ENCODE measurements at regions not wholly inside any gene's neighbourhood (a gene's known extent, or its start where the extent isn't known, plus 50 kb on each side); places are given as distances from the start of the nearest gene placed in this dataset.
"Not testable (repeated sequence)": the region's sequence is repeated elsewhere in the genome, so short reads cannot be mapped to it uniquely, and the experiment has no call there.

GRCh38 chr3:177382944-177383343, 185.7 kb upstream of the TBL1XR1 start:
- DNase-seq (ENCODE audit: low read depth in 2 of 2, low spot score in 1 of 2), result no peak

- DNase-seq (ENCODE audit: low read depth in 2 of 2, low spot score in 1 of 2), result no peak
Measured at GRCh38 chr3:177385186-177385585, 187.9 kb upstream of the TBL1XR1 start.

- DNase-seq (ENCODE audit: low read depth in 2 of 2, low spot score in 1 of 2), result no peak
Measured at GRCh38 chr3:177385831-177386301, 188.6 kb upstream of the TBL1XR1 start.

GRCh38 chr3:177388209-177388608, 190.9 kb upstream of the TBL1XR1 start:
- DNase-seq (ENCODE audit: low read depth in 2 of 2, low spot score in 1 of 2), result no peak

- not testable (repeated sequence) for DNase-seq (ENCODE audit: low read depth in 2 of 2, low spot score in 1 of 2)
Measured at GRCh38 chr3:177394231-177395024, 197.1 kb upstream of the TBL1XR1 start.

DNA sequence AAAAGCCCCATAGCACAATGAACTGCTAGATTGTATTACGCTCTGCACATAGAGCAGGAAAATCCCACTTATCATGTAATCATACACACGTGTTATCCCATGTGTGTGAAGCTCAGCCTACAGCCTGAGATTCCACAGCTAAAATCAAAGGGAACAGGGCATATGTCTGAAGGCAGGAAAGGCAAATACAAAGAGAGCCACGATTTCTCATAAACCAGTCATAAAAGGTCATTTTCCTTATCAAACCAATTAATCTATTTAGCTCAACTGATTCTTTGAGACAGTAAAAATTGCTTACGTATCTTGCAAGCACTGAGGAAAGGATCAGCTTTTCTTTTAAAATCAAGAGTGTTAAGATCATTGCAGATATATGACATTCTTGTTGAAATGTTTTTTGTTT, 199.5 kb upstream of the TBL1XR1 start:
- DNase-seq (ENCODE audit: low read depth in 2 of 2, low spot score in 1 of 2), result no peak

DNA sequence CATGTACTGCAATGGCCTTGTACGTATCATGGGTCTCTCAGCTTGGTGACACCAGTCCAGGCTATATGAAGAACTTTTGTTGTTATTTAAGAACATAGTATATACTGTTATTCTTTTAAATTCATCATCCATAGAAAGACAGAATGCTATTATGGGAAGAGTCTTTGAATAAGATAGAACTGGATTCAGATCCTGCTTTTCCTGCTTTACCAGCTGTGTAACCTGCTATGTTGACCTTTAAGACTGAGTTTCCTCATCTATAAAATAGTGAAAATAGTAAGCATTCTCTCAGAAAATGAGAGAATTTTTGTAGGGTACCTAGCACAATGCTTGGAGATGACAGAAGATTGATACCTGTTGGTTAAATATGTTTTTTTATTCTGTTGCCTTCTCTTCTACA, 204.1 kb upstream of the TBL1XR1 start:
- DNase-seq (ENCODE audit: low read depth in 2 of 2, low spot score in 1 of 2), result no peak

GRCh38 chr3:177402533-177402932, 205.3 kb upstream of the TBL1XR1 start:
- DNase-seq (ENCODE audit: low read depth in 2 of 2, low spot score in 1 of 2), result no peak

DNA sequence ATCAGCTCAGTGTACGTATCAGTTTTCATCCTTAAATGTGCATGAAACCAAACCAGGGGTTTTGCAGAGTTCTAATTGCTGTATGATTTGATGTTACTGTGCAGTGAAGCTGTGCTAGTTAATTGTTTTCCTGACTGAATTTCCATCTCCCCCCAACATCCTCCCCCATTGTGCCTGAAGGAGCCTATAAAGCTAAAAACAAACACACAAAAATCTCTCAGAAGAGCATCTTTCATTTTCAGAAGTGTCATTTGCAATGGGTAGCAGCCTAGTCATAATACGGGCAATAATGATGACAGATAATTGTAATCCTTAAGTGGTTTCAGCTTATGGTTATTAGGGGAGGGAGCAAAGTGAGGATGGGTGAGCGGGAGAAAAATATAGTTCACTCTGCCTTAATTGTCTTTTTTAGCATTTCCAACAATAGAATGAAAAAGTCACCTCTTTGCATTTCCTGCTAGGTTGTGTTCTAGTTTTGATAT, 207.9 kb upstream of the TBL1XR1 start:
- DNase-seq (ENCODE audit: low read depth in 2 of 2, low spot score in 1 of 2), result no peak

DNA sequence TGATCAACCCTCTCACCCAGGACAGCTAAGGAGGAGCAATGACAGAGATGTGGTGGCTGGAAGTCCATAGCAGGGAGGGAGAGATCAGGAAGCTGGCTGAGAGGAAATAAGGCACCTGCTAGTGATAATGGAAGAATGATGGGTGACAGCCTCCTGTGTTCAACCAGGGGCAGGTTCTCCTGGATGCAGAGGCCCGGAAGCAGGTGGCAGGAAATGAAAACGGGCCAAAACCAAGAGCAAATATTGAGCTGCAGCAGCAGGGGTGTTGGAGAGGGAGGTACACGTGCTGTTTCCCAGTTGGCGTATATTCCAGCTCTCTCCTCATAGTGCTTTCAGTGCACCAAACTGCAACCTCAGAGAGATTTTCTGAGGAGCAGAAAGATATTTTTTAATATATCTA, 213.4 kb upstream of the TBL1XR1 start:
- no peak for DNase-seq (ENCODE audit: low read depth in 2 of 2, low spot score in 1 of 2)

DNA sequence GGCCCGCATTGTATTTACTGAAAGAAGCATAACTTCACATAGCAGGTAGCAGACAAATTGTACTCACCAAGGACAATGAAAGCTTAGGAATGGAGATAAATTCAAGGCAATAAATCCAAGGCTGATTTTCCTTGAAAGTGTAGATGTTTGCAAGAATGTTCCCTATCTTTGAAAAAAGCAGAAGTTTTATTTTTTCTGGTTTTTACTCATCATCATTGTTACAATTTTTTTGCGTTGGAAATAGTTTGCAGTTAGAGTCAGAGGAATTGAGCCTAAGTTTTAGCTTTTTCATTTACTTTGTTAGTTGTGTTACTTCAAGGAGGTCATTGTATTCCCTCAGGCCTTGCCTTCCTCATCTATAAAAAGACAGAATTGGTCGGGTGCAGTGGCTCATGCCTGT, 213.9 kb upstream of the TBL1XR1 start:
- no peak for DNase-seq (ENCODE audit: low read depth in 2 of 2, low spot score in 1 of 2)

DNA sequence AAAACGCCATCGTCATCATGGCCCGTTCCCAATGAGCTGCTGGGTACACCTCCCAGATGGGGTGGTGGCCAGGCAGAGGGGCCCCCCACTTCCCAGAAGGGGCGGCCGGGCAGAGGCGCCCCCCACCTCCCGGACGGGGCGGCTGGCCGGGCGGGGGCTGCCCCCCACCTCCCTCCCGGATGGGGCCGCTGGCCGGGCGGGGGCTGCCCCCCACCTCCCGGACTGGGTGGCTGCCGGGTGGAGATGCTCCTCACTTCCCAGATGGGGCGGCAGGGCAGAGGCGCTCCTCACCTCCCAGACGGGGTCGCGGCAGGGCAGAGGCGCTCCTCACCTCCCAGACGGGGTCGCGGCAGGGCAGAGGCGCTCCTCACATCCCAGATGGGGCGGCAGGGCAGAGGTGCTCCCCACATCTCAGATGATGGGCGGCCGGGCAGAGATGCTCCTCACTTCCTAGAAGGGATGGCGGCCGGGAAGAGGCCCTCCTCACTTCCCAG, 215.4 kb upstream of the TBL1XR1 start:
- not testable (repeated sequence) for DNase-seq (ENCODE audit: low read depth in 2 of 2, low spot score in 1 of 2)

GRCh38 chr3:177414093-177414492, 216.8 kb upstream of the TBL1XR1 start:
- DNase-seq (ENCODE audit: low read depth in 2 of 2, low spot score in 1 of 2), result no peak

GRCh38 chr3:177418787-177419186, 221.5 kb upstream of the TBL1XR1 start:
- no peak for DNase-seq (ENCODE audit: low read depth in 2 of 2, low spot score in 1 of 2)

DNA sequence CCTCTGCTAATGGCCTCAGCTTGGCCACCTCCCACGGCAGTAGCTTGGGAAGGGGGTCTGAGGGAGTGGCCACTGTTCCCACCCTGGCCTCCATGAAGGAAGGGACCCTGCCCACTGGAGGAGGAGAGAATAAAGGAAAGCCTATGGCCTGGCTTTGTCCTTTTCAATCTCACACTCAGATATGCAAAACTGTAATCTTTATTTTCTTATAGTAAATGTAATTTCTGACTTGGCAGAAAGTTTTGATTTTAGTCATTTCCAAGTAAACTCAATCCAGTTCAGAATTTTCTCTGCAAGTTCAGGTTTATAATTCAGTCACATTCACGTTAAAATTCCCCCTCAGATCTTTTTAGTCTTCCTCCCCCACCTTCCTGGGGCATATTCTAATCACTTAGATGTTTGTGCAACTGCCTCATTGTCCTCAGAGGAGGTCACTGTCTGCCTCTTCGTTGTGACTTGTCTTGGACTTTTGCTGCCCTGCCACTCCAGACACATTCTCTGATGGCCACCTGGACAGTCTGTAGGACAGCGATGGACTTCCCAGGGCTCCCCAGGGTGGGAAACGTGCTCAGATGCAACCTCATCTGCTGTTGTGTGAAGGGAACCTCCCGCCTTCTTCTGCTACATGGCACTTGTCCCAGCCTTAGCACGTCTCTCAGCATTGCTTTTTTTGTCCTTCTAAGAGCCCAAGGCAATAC, 222.8 kb upstream of the TBL1XR1 start:
- no peak for DNase-seq (ENCODE audit: low read depth in 2 of 2, low spot score in 1 of 2)

DNA sequence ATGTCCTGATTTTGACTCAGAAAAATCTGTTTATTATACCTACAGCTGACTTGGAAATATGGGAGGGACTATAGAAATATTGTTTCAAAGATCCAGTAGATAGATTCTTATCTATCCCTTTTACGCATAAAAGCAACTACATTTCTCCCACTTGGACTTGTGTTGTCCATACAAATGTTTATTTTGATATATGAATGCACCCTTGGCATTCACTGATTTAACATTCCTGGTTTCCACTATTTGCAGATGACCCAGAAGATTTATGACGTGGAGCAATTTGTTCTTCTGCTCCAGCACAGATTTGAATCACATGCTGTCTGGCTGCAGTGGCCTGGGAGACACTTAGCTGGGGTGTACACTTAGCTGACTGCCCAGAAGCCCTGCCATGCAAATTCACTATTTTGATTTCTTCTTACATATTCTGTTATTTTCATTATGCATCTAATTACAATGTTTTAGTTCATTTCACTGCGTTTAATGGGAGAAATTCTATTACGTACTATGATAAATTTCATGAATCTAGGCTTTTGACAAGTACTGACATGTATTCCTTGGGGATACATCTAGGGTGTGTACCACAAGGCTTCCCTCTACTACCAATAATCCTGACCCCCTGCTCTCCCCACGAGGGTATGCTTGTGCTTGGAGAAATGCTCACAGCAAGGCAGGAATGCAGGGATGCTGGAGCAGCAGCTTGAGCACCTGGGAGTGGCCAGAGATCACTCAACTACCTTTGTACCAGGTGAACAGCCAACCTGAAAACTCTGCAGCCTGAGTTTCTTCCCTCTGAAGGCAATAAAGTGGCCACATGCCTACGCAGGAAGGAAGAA, 223.6 kb upstream of the TBL1XR1 start:
- no peak for DNase-seq (ENCODE audit: low read depth in 2 of 2, low spot score in 1 of 2)

- DNase-seq (ENCODE audit: low read depth in 2 of 2, low spot score in 1 of 2), result no peak
Measured at GRCh38 chr3:177421481-177421785, 224.2 kb upstream of the TBL1XR1 start.

- no peak for DNase-seq (ENCODE audit: low read depth in 2 of 2, low spot score in 1 of 2)
Measured at GRCh38 chr3:177424521-177424920, 227.2 kb upstream of the TBL1XR1 start.

GRCh38 chr3:177425042-177425441, 227.8 kb upstream of the TBL1XR1 start:
- no peak for DNase-seq (ENCODE audit: low read depth in 2 of 2, low spot score in 1 of 2)

DNA sequence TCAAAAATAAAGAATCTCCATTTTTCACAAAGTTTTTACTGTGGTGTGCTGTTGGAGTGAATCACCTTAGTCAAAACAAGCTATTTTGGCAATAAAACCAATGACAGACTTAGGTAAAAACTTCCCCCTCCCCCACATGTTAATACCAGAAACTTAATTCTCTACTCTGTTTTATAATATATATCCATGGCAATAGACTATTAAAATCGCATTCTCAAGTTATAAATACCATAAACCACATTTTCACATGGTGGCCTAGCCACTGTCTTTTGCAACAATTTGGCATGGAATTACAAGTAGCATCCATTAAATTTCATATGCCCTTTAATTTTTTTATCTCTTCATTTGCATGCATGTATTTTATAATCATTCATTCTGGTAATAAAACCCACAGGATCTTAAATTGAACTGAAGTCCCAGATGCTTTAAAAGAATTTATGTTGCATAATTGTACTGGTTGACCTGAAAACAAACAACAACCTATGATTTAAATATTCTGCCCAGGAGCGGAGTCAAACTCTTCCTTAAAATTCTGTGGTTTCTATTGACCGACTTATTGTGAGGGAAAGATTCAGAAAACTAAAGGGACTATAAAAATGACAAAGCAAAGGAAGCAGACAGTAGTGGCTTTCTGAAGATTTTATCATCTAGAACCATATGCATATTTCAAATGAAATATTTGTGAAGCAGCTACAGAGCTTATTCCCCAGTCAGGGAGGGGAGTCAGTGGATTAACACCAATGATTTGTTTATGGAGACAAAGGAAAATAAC, 229.0 kb upstream of the TBL1XR1 start:
- DNase-seq (ENCODE audit: low read depth in 2 of 2, low spot score in 1 of 2), result no peak
